Smooth muscle cell (in vitro differentiated cells): ENCODE measurements at regions not wholly inside any gene's neighbourhood (a gene's known extent, or its start where the extent isn't known, plus 50 kb on each side); places are given as distances from the start of the nearest gene placed in this dataset.

Experiments
- DNase-seq: peaks from one replicate; lab custom pipeline; 2025; ENCODE audit not compliant: unreplicated experiment; lab: John Stamatoyannopoulos, UW
- H2AFZ ChIP-seq: fragments of 200-600 bp; sonication (generic); 2 replicates; pipeline ENCODE4 v1.6.0; 2016; ENCODE audit warnings: antibody characterized with exemption, low read depth, mild to moderate bottlenecking
- H3F3A ChIP-seq: fragments of 200-600 bp; sonication (generic); 2 replicates; pipeline ENCODE4 v1.6.0; 2017; ENCODE audit warnings: antibody characterized with exemption, low read depth
- H3K27ac ChIP-seq: fragments of 200-600 bp; sonication (generic); 2 replicates; pipeline ENCODE4 v1.5.1; 2016; ENCODE audit warnings: low read depth, mild to moderate bottlenecking
- H3K27me3 ChIP-seq: fragments of 200-600 bp; sonication (generic); 2 replicates; pipeline ENCODE4 v1.6.1; 2016; ENCODE audit warnings: low read depth, mild to moderate bottlenecking
- H3K36me3 ChIP-seq: fragments of 200-600 bp; sonication (generic); 2 replicates; pipeline ENCODE4 v1.5.1; 2016; ENCODE audit warnings: low read depth
- H3K4me1 ChIP-seq: fragments of 200-600 bp; sonication (generic); 2 replicates; pipeline ENCODE4 v1.5.1; 2016; ENCODE audit warnings: low read depth
- H3K4me2 ChIP-seq: fragments of 200-600 bp; sonication (generic); 2 replicates; pipeline ENCODE4 v1.6.0; 2016; ENCODE audit warnings: mild to moderate bottlenecking
- H3K4me3 ChIP-seq: fragments of 200-600 bp; sonication (generic); 2 replicates; pipeline ENCODE4 v1.5.1; 2016; ENCODE audit warnings: mild to moderate bottlenecking
- H3K79me2 ChIP-seq: fragments of 200-600 bp; sonication (generic); 2 replicates; pipeline ENCODE4 v1.6.0; 2016; ENCODE audit warnings: low read depth, mild to moderate bottlenecking
- H3K9ac ChIP-seq: fragments of 200-600 bp; sonication (generic); 2 replicates; pipeline ENCODE4 v1.6.0; 2016; ENCODE audit warnings: low read depth
- H3K9me3 ChIP-seq: fragments of 200-600 bp; sonication (generic); replicated peaks from 2 replicates; pipeline ENCODE4 v1.5.1; 2016; ENCODE audit warnings: low read depth
- H4K20me1 ChIP-seq: fragments of 200-600 bp; sonication (generic); 2 replicates; pipeline ENCODE4 v1.6.0; 2016; ENCODE audit warnings: low read depth
- WGBS: methylation state at CpG from one replicate; pipeline ENCODE4 v1.1.7; 2016; ENCODE audit warnings: low lambda C conversion rate; 5-methylcytosine and 5-hydroxymethylcytosine counted together
- TF ChIP-seq, protein P1 (sequence below): fragments of 200-600 bp; sonication (generic); IDR thresholded peaks from 2 replicates; pipeline ENCODE4 v1.5.1; 2017; ENCODE audit warnings: borderline replicate concordance, mild to moderate bottlenecking, antibody characterized with exemption; ENCODE audit not compliant: insufficient read depth, poor library complexity, severe bottlenecking

- Histone ChIP-seq H3F3A (peaks cover 26% of the 10 kb centered on the region), H3K4me3 (no peak overlapping the region), H3K79me2 (no peaks in the 10 kb centered on the region), H3K4me2 (no peak overlapping the region), H3K36me3 (no peaks in the 10 kb centered on the region), H3K27me3 (no peaks in the 10 kb centered on the region), H4K20me1 (no peaks in the 10 kb centered on the region), H3K9me3 (no peaks in the 10 kb centered on the region), H2AFZ (no peak overlapping the region), H3K27ac (peak overlapping the region; percentile 96), H3K9ac (no peak overlapping the region), H3K4me1 (peaks cover 10% of the 10 kb centered on the region)
- WGBS = 30% methylated on average over 1 of the region's 1 CpG
- DNase-seq = no peak
- TF ChIP-seq, protein P1, sequence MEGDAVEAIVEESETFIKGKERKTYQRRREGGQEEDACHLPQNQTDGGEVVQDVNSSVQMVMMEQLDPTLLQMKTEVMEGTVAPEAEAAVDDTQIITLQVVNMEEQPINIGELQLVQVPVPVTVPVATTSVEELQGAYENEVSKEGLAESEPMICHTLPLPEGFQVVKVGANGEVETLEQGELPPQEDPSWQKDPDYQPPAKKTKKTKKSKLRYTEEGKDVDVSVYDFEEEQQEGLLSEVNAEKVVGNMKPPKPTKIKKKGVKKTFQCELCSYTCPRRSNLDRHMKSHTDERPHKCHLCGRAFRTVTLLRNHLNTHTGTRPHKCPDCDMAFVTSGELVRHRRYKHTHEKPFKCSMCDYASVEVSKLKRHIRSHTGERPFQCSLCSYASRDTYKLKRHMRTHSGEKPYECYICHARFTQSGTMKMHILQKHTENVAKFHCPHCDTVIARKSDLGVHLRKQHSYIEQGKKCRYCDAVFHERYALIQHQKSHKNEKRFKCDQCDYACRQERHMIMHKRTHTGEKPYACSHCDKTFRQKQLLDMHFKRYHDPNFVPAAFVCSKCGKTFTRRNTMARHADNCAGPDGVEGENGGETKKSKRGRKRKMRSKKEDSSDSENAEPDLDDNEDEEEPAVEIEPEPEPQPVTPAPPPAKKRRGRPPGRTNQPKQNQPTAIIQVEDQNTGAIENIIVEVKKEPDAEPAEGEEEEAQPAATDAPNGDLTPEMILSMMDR = no peak
Observed at GRCh38 chr18:22690556-22690955, 242.6 kb upstream of the RBBP8 start.

DNA sequence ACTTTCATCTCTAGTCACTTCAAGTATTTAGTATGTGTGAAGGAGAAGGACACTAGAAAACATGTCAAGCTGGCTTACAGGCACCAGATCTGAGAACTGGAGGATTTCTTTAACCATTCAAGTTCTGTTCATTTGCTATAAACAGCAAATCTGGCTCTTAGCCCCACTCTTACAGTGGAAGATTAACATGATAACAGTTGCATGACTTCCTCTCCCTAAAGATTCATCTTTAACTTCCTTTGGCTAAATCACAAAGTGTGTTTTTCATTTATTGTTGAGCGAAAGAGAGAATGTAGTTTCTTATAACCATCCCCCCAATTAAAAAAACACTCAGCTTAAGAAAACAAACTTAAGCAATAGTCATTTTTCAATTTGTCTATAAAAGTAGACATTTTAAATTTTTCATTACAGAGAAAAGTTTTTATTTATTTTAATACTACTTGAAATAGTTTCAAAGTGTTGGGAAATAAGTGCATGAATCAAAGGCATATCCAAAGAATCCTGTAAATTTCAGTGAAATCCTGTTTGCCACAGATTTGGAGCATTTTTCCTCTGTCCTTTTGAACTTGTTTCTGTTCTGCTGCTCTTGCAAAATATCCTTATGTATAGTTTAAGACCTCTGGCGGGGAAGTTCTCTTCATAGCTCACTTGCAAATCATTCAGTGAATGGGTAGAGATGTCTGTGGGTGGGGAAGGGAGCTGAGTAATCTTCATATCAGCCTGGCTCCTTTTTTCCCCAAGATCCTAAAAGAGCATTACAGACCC, 241.0 kb upstream of the RBBP8 start:
- no peak for DNase-seq
- Histone ChIP-seq H3F3A (peaks cover 26% of the 10 kb centered on the region), H3K9ac (no peak overlapping the region), H3K4me3 (no peak overlapping the region), H3K36me3 (no peaks in the 10 kb centered on the region), H3K79me2 (no peaks in the 10 kb centered on the region), H3K4me2 (peak overlapping the region; percentile 77), H3K4me1 (peaks cover 17% of the 10 kb centered on the region), H4K20me1 (no peaks in the 10 kb centered on the region), H3K27me3 (no peaks in the 10 kb centered on the region), H2AFZ (no peak overlapping the region), H3K27ac (peak overlapping the region; percentile 96), H3K9me3 (no peaks in the 10 kb centered on the region)
- TF ChIP-seq, protein P1 = no peak
- WGBS = 18% methylated on average over 2 of the region's 2 CpGs

GRCh38 chr18:22694954-22695353, 238.2 kb upstream of the RBBP8 start:
- H4K20me1 ChIP-seq = no peaks in the 10 kb centered on the region
- peaks cover 17% of the 10 kb centered on the region for H3K4me1 ChIP-seq
- TF ChIP-seq, protein P1 = no peak
- H3K9ac ChIP-seq = peak overlapping the region; percentile 63
- peak; percentile 31 for DNase-seq
- H3K79me2 ChIP-seq = no peaks in the 10 kb centered on the region
- no peak overlapping the region for H2AFZ ChIP-seq
- 1% methylated on average over 8 of the region's 8 CpGs for WGBS
- peak overlapping the region; percentile 81 for H3K4me2 ChIP-seq
- H3K36me3 ChIP-seq = no peaks in the 10 kb centered on the region
- H3K27me3 ChIP-seq = no peaks in the 10 kb centered on the region
- peak overlapping the region; percentile 96 for H3K27ac ChIP-seq
- H3F3A ChIP-seq = peaks cover 26% of the 10 kb centered on the region
- H3K4me3 ChIP-seq = peak overlapping the region; percentile 30
- H3K9me3 ChIP-seq = no peaks in the 10 kb centered on the region

- WGBS = 65% methylated on average over 4 of the region's 4 CpGs
- Histone ChIP-seq H2AFZ (peak overlapping the region; percentile 3), H3K36me3 (no peaks in the 10 kb centered on the region), H3K79me2 (no peaks in the 10 kb centered on the region), H3K27ac (peak overlapping the region; percentile 96), H3K27me3 (no peaks in the 10 kb centered on the region), H3K4me3 (peak overlapping the region; percentile 20), H3K4me2 (peak overlapping the region; percentile 79), H3F3A (peaks cover 21% of the 10 kb centered on the region), H3K9me3 (no peaks in the 10 kb centered on the region), H3K4me1 (peaks cover 17% of the 10 kb centered on the region), H4K20me1 (no peaks in the 10 kb centered on the region), H3K9ac (peak overlapping the region; percentile 36)
- TF ChIP-seq, protein P1 = no peak
- no peak for DNase-seq
Observed at GRCh38 chr18:22695674-22696073, 237.5 kb upstream of the RBBP8 start.
